GM23338 (cell line): ENCODE measurements at regions not wholly inside any gene's neighbourhood (a gene's known extent, or its start where the extent isn't known, plus 50 kb on each side); places are given as distances from the start of the nearest gene placed in this dataset.

Experiments
- EZH2 ChIP-seq: fragments of 200-600 bp; sonication (generic); IDR thresholded peaks from one replicate; pipeline ENCODE4 v1.8.0; 2017; ENCODE audit warnings: antibody characterized with exemption, mild to moderate bottlenecking, low read depth; ENCODE audit not compliant: unreplicated experiment
- TF ChIP-seq, protein P1 (sequence below), 2 experiments: fragments of 200-600 bp in 1 of 2; sonication (generic) in 1 of 2; conservative IDR thresholded peaks; 2 replicates each; pipeline versions ENCODE4 v1.5.1 to v1.6.1; 2016 to 2017; ENCODE audit warnings: antibody characterized with exemption in 2 of 2, low read depth in 2 of 2, mild to moderate bottlenecking in 2 of 2, moderate library complexity in 1 of 2

DNA sequence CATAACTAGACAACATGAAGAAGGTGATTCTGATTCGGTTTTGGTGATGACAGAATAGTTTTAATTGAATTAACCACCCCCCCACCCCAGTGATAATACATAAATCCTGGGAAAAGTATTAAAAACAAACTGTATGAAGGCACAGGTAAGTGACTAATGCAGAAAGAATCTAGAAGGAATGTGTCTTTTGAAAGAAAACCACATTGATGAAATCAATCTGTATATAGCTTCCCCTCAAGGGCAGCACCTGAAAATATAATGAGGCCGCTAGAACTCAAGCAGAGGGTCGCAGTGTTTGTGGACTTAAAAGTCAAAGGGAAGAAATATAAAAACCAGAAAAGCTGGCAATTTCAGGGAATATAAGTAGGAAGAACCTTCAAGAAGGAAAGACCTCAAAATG lies 580.5 kb upstream of the CHORDC1 start:
- TF ChIP-seq, protein P1, sequence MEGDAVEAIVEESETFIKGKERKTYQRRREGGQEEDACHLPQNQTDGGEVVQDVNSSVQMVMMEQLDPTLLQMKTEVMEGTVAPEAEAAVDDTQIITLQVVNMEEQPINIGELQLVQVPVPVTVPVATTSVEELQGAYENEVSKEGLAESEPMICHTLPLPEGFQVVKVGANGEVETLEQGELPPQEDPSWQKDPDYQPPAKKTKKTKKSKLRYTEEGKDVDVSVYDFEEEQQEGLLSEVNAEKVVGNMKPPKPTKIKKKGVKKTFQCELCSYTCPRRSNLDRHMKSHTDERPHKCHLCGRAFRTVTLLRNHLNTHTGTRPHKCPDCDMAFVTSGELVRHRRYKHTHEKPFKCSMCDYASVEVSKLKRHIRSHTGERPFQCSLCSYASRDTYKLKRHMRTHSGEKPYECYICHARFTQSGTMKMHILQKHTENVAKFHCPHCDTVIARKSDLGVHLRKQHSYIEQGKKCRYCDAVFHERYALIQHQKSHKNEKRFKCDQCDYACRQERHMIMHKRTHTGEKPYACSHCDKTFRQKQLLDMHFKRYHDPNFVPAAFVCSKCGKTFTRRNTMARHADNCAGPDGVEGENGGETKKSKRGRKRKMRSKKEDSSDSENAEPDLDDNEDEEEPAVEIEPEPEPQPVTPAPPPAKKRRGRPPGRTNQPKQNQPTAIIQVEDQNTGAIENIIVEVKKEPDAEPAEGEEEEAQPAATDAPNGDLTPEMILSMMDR (conservative IDR thresholded peaks at IDR 0.05; ENCODE audit: low read depth in 2 of 2): no peak
- no peak for TF ChIP-seq EZH2
